ENCODE measurements at regions not wholly inside any gene's neighbourhood (a gene's known extent, or its start where the extent isn't known, plus 50 kb on each side); places are given as distances from the start of the nearest gene placed in this dataset.

DNA sequence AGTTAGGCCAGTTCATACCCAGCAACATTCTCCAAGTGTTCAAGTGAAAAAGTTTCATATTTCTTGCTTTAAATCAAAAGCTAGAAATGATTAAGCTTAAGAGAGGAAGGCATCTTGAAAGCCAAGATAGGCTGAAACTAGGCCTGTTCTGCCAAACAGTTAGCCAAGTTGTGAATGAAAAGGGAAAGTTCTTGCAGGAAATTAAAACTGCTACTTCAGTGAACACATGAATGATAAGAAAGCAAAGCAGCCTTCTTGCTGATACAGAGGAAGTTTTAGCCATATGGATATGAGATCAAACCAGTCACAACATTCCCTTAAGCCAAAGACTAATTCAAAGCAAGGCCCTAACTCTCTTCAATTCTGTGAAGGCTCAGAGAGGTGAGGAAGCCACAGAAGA is 274.7 kb downstream of the TUSC7 start:
- H3K23ac ChIP-seq (ENCODE audit: low read length in 2 of 2): no peak overlapping the region
- H3K4me2 ChIP-seq (ENCODE audit: low read length, poor library complexity, severe bottlenecking): no peak overlapping the region
- no peaks in the 10 kb centered on the region for H3K4me1 ChIP-seq (ENCODE audit: control insufficient read depth, insufficient read depth, low read depth, low read length)
- H3K27ac ChIP-seq (ENCODE audit: low read length, poor library complexity, severe bottlenecking): no peak overlapping the region
- no peak overlapping the region for H3K18ac ChIP-seq (ENCODE audit: low read depth in 1 of 2, low read length in 2 of 2)
- no peak overlapping the region for H3K4me3 ChIP-seq (ENCODE audit: insufficient read depth in 1 of 2, low read depth in 1 of 2, low read length in 2 of 2)
- H2BK120ac ChIP-seq (ENCODE audit: low read depth, low read length): no peak overlapping the region
- H3K14ac ChIP-seq (ENCODE audit: low read length in 2 of 2): no peak overlapping the region
- no peak overlapping the region for H2BK12ac ChIP-seq (ENCODE audit: low read length in 2 of 2)
- no peak overlapping the region for H2BK5ac ChIP-seq (ENCODE audit: low read depth, low read length, poor library complexity, severe bottlenecking)
- no peaks in the 10 kb centered on the region for H3K36me3 ChIP-seq (ENCODE audit: control insufficient read depth in 1 of 2, insufficient read depth in 2 of 2, low read depth in 1 of 2, low read length in 2 of 2)
- H3K4ac ChIP-seq (ENCODE audit: low read depth in 1 of 2, low read length in 2 of 2): no peak overlapping the region
- H2AK5ac ChIP-seq (ENCODE audit: low read length, severe bottlenecking): no peak overlapping the region
- no peaks in the 10 kb centered on the region for H3K79me1 ChIP-seq (replicated peaks; ENCODE audit: low read length, poor library complexity, severe bottlenecking)
- no peaks in the 10 kb centered on the region for H3K9me3 ChIP-seq (ENCODE audit: control insufficient read depth, low read length)
- H2BK15ac ChIP-seq (ENCODE audit: low read depth, poor library complexity, severe bottlenecking): no peak overlapping the region
- no peaks in the 10 kb centered on the region for H3K27me3 ChIP-seq (ENCODE audit: control insufficient read depth in 1 of 2, insufficient read depth in 1 of 2, low read length in 2 of 2)
- no peak overlapping the region for H4K8ac ChIP-seq (ENCODE audit: low read length)
- no peak overlapping the region for H4K91ac ChIP-seq (ENCODE audit: low read length)
- H3K9ac ChIP-seq (ENCODE audit: low read length): no peak overlapping the region
- no peak overlapping the region for H2AFZ ChIP-seq (ENCODE audit: low read depth, low read length)
- DNase-seq: no peak

DNA sequence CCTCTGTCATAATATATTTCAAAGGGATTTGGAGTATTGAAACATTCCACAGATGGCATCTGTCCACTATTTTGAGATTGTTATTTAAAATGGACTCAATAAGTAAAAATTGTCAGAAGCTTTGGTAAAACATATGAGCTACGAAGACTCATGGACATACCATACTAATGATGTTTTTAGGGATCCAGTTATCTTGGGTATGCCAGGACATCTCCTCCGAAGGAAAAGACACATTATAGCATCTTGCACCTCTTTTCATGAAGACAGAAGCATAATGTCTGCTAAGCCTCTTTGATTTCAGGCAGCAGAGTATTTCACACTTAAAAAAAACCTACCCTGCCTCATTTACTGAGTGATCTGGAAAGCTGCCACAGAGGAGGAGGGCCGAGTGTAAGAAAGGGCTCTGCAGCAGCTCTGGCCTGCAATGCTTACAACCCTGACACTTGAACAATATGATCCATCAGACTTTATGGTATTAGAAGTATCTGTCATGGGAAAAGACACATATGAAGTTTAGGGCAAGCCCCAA is 284.8 kb downstream of the TUSC7 start:
- H3K27me3 ChIP-seq (ENCODE audit: control insufficient read depth in 1 of 2, insufficient read depth in 1 of 2, low read length in 2 of 2): no peaks in the 10 kb centered on the region
- no peak overlapping the region for H2BK12ac ChIP-seq (ENCODE audit: low read length in 2 of 2)
- H2BK5ac ChIP-seq (ENCODE audit: low read depth, low read length, poor library complexity, severe bottlenecking): no peak overlapping the region
- H3K23ac ChIP-seq (ENCODE audit: low read length in 2 of 2): no peak overlapping the region
- no peak overlapping the region for H4K8ac ChIP-seq (ENCODE audit: low read length)
- no peak overlapping the region for H3K4me3 ChIP-seq (ENCODE audit: insufficient read depth in 1 of 2, low read depth in 1 of 2, low read length in 2 of 2)
- H3K14ac ChIP-seq (ENCODE audit: low read length in 2 of 2): no peak overlapping the region
- no peak overlapping the region for H3K4me2 ChIP-seq (ENCODE audit: low read length, poor library complexity, severe bottlenecking)
- H2BK120ac ChIP-seq (ENCODE audit: low read depth, low read length): no peak overlapping the region
- H3K4ac ChIP-seq (ENCODE audit: low read depth in 1 of 2, low read length in 2 of 2): no peak overlapping the region
- no peak for DNase-seq
- no peak overlapping the region for H2AK5ac ChIP-seq (ENCODE audit: low read length, severe bottlenecking)
- H3K36me3 ChIP-seq (ENCODE audit: control insufficient read depth in 1 of 2, insufficient read depth in 2 of 2, low read depth in 1 of 2, low read length in 2 of 2): no peaks in the 10 kb centered on the region
- no peak overlapping the region for H4K91ac ChIP-seq (ENCODE audit: low read length)
- H2AFZ ChIP-seq (ENCODE audit: low read depth, low read length): no peak overlapping the region
- H2BK15ac ChIP-seq (ENCODE audit: low read depth, poor library complexity, severe bottlenecking): no peak overlapping the region
- H3K4me1 ChIP-seq (ENCODE audit: control insufficient read depth, insufficient read depth, low read depth, low read length): no peaks in the 10 kb centered on the region
- 90% methylated on average over 2 of the region's 3 CpGs for WGBS
- H3K79me1 ChIP-seq (replicated peaks; ENCODE audit: low read length, poor library complexity, severe bottlenecking): no peaks in the 10 kb centered on the region
- H3K9ac ChIP-seq (ENCODE audit: low read length): no peak overlapping the region
- no peak overlapping the region for H3K18ac ChIP-seq (ENCODE audit: low read depth in 1 of 2, low read length in 2 of 2)
- H3K9me3 ChIP-seq (ENCODE audit: control insufficient read depth, low read length): no peaks in the 10 kb centered on the region
- H3K27ac ChIP-seq (ENCODE audit: low read length, poor library complexity, severe bottlenecking): no peak overlapping the region

DNA sequence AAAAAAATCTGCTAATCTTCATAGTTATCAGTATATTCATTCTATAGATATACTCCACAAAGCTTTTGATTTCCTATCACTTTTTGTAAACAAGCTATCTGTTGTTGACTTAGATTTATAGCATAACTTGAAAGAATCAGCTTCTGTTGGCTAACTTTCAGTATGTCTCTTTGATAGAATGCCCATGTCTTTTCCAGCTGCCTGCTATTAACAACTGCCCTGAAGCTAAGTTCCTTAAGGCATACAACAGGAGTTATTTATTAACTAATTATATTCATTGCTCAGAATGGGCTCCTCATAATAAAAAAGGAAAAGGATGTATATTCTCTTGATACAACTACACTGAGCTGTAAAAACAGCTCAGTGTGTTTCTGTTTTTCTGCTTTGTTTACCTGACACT is 293.9 kb downstream of the TUSC7 start:
- no peak for DNase-seq
- Histone ChIP-seq H3K4me1 (ENCODE audit: control insufficient read depth, insufficient read depth, low read depth, low read length) (no peaks in the 10 kb centered on the region), H2BK12ac (ENCODE audit: low read length in 2 of 2) (no peak overlapping the region), H4K8ac (ENCODE audit: low read length) (no peak overlapping the region), H2BK120ac (ENCODE audit: low read depth, low read length) (no peak overlapping the region), H3K9me3 (ENCODE audit: control insufficient read depth, low read length) (no peaks in the 10 kb centered on the region), H3K4me3 (ENCODE audit: insufficient read depth in 1 of 2, low read depth in 1 of 2, low read length in 2 of 2) (no peak overlapping the region), H2BK5ac (ENCODE audit: low read depth, low read length, poor library complexity, severe bottlenecking) (no peak overlapping the region), H3K27ac (ENCODE audit: low read length, poor library complexity, severe bottlenecking) (no peak overlapping the region), H3K9ac (ENCODE audit: low read length) (no peak overlapping the region), H4K91ac (ENCODE audit: low read length) (no peak overlapping the region), H3K18ac (ENCODE audit: low read depth in 1 of 2, low read length in 2 of 2) (no peak overlapping the region), H3K23ac (ENCODE audit: low read length in 2 of 2) (no peak overlapping the region), H3K79me1 (replicated peaks; ENCODE audit: low read length, poor library complexity, severe bottlenecking) (no peaks in the 10 kb centered on the region), H2AFZ (ENCODE audit: low read depth, low read length) (no peak overlapping the region), H3K36me3 (ENCODE audit: control insufficient read depth in 1 of 2, insufficient read depth in 2 of 2, low read depth in 1 of 2, low read length in 2 of 2) (no peaks in the 10 kb centered on the region), H3K27me3 (ENCODE audit: control insufficient read depth in 1 of 2, insufficient read depth in 1 of 2, low read length in 2 of 2) (no peaks in the 10 kb centered on the region), H2BK15ac (ENCODE audit: low read depth, poor library complexity, severe bottlenecking) (no peak overlapping the region), H3K4me2 (ENCODE audit: low read length, poor library complexity, severe bottlenecking) (no peak overlapping the region), H3K4ac (ENCODE audit: low read depth in 1 of 2, low read length in 2 of 2) (no peak overlapping the region), H2AK5ac (ENCODE audit: low read length, severe bottlenecking) (no peak overlapping the region), H3K14ac (ENCODE audit: low read length in 2 of 2) (no peak overlapping the region)

GRCh38 chr3:117005274-117005673 is 295.7 kb downstream of the TUSC7 start:
- Histone ChIP-seq H3K79me1 (replicated peaks; ENCODE audit: low read length, poor library complexity, severe bottlenecking) (no peaks in the 10 kb centered on the region), H3K14ac (ENCODE audit: low read length in 2 of 2) (no peak overlapping the region), H2BK120ac (ENCODE audit: low read depth, low read length) (no peak overlapping the region), H3K4me3 (ENCODE audit: insufficient read depth in 1 of 2, low read depth in 1 of 2, low read length in 2 of 2) (no peak overlapping the region), H3K27me3 (ENCODE audit: control insufficient read depth in 1 of 2, insufficient read depth in 1 of 2, low read length in 2 of 2) (no peaks in the 10 kb centered on the region), H2BK12ac (ENCODE audit: low read length in 2 of 2) (no peak overlapping the region), H3K18ac (ENCODE audit: low read depth in 1 of 2, low read length in 2 of 2) (no peak overlapping the region), H3K9me3 (ENCODE audit: control insufficient read depth, low read length) (no peaks in the 10 kb centered on the region), H3K4ac (ENCODE audit: low read depth in 1 of 2, low read length in 2 of 2) (no peak overlapping the region), H4K8ac (ENCODE audit: low read length) (no peak overlapping the region), H2BK15ac (ENCODE audit: low read depth, poor library complexity, severe bottlenecking) (no peak overlapping the region), H3K23ac (ENCODE audit: low read length in 2 of 2) (no peak overlapping the region), H3K27ac (ENCODE audit: low read length, poor library complexity, severe bottlenecking) (no peak overlapping the region), H3K4me2 (ENCODE audit: low read length, poor library complexity, severe bottlenecking) (no peak overlapping the region), H3K4me1 (ENCODE audit: control insufficient read depth, insufficient read depth, low read depth, low read length) (no peaks in the 10 kb centered on the region), H3K9ac (ENCODE audit: low read length) (no peak overlapping the region), H2AFZ (ENCODE audit: low read depth, low read length) (no peak overlapping the region), H3K36me3 (ENCODE audit: control insufficient read depth in 1 of 2, insufficient read depth in 2 of 2, low read depth in 1 of 2, low read length in 2 of 2) (no peaks in the 10 kb centered on the region), H2AK5ac (ENCODE audit: low read length, severe bottlenecking) (no peak overlapping the region), H2BK5ac (ENCODE audit: low read depth, low read length, poor library complexity, severe bottlenecking) (no peak overlapping the region), H4K91ac (ENCODE audit: low read length) (no peak overlapping the region)
- DNase-seq: peak; percentile 28
- WGBS: 67% methylated on average over 2 of the region's 2 CpGs

Data from mesenchymal stem cell (in vitro differentiated cells and primary cell).